ENCODE measurements at regions not wholly inside any gene's neighbourhood (a gene's known extent, or its start where the extent isn't known, plus 50 kb on each side); places are given as distances from the start of the nearest gene placed in this dataset.

GRCh38 chr4:30828264-30828926 is 108.2 kb downstream of the PCDH7 start:
- Histone ChIP-seq H4K20me1 (ENCODE audit: insufficient read depth, low read length) (no peaks in the 10 kb centered on the region), H3F3A (ENCODE audit: insufficient read depth, low read length) (no peaks in the 10 kb centered on the region), H3K9me3 (ENCODE audit: low read length) (no peaks in the 10 kb centered on the region), H3K4me1 (ENCODE audit: insufficient read depth, low read length, severe bottlenecking) (no peaks in the 10 kb centered on the region), H3K36me3 (ENCODE audit: insufficient read depth, low read length) (no peaks in the 10 kb centered on the region), H3K79me2 (ENCODE audit: insufficient read depth, low read length) (no peaks in the 10 kb centered on the region), H3K27me3 (ENCODE audit: insufficient read depth, low read length) (no peaks in the 10 kb centered on the region), H3K9me2 (ENCODE audit: low read depth, low read length) (no peaks in the 10 kb centered on the region), H3K4me2 (ENCODE audit: low read length) (no peak overlapping the region), H3K4me3 (ENCODE audit: low read depth, low read length, poor library complexity, severe bottlenecking) (no peak overlapping the region), H3K27ac (ENCODE audit: low read depth, low read length, poor library complexity, severe bottlenecking) (no peak overlapping the region), H3K9ac (ENCODE audit: low read length) (no peak overlapping the region), H2AFZ (ENCODE audit: low read length) (no peak overlapping the region)
- TF ChIP-seq CTCF (IDR thresholded peaks at IDR 0.05; ENCODE audit: low read length) (no peak), EZH2 (IDR thresholded peaks at IDR 0.05; ENCODE audit: borderline replicate concordance, low read length) (no peak)

GRCh38 chr4:30832639-30833038 is 112.5 kb downstream of the PCDH7 start:
- Histone ChIP-seq H4K20me1 (ENCODE audit: insufficient read depth, low read length) (no peaks in the 10 kb centered on the region), H2AFZ (ENCODE audit: low read length) (no peak overlapping the region), H3K79me2 (ENCODE audit: insufficient read depth, low read length) (no peaks in the 10 kb centered on the region), H3K4me2 (ENCODE audit: low read length) (no peak overlapping the region), H3K9me3 (ENCODE audit: low read length) (no peaks in the 10 kb centered on the region), H3K9ac (ENCODE audit: low read length) (no peak overlapping the region), H3K4me3 (ENCODE audit: low read depth, low read length, poor library complexity, severe bottlenecking) (no peak overlapping the region), H3K4me1 (ENCODE audit: insufficient read depth, low read length, severe bottlenecking) (no peaks in the 10 kb centered on the region), H3K36me3 (ENCODE audit: insufficient read depth, low read length) (no peaks in the 10 kb centered on the region), H3K27ac (ENCODE audit: low read depth, low read length, poor library complexity, severe bottlenecking) (no peak overlapping the region), H3K9me2 (ENCODE audit: low read depth, low read length) (no peaks in the 10 kb centered on the region), H3K27me3 (ENCODE audit: insufficient read depth, low read length) (no peaks in the 10 kb centered on the region), H3F3A (ENCODE audit: insufficient read depth, low read length) (no peaks in the 10 kb centered on the region)
- no peak for TF ChIP-seq EZH2 (IDR thresholded peaks at IDR 0.05; ENCODE audit: borderline replicate concordance, low read length)
- TF ChIP-seq CTCF (IDR thresholded peaks at IDR 0.05; ENCODE audit: low read length), result no peak

GRCh38 chr4:30833206-30833605 is 113.0 kb downstream of the PCDH7 start:
- H3K27me3 ChIP-seq (ENCODE audit: insufficient read depth, low read length), result no peaks in the 10 kb centered on the region
- H3K9me2 ChIP-seq (ENCODE audit: low read depth, low read length), result no peaks in the 10 kb centered on the region
- H3K36me3 ChIP-seq (ENCODE audit: insufficient read depth, low read length), result no peaks in the 10 kb centered on the region
- H3K79me2 ChIP-seq (ENCODE audit: insufficient read depth, low read length), result no peaks in the 10 kb centered on the region
- no peak overlapping the region for H3K27ac ChIP-seq (ENCODE audit: low read depth, low read length, poor library complexity, severe bottlenecking)
- H3K9ac ChIP-seq (ENCODE audit: low read length), result no peak overlapping the region
- H3K9me3 ChIP-seq (ENCODE audit: low read length), result no peaks in the 10 kb centered on the region
- H3F3A ChIP-seq (ENCODE audit: insufficient read depth, low read length), result no peaks in the 10 kb centered on the region
- TF ChIP-seq EZH2 (IDR thresholded peaks at IDR 0.05; ENCODE audit: borderline replicate concordance, low read length), result no peak
- no peak for TF ChIP-seq CTCF (IDR thresholded peaks at IDR 0.05; ENCODE audit: low read length)
- no peaks in the 10 kb centered on the region for H4K20me1 ChIP-seq (ENCODE audit: insufficient read depth, low read length)
- no peaks in the 10 kb centered on the region for H3K4me1 ChIP-seq (ENCODE audit: insufficient read depth, low read length, severe bottlenecking)
- H3K4me2 ChIP-seq (ENCODE audit: low read length), result no peak overlapping the region
- no peak overlapping the region for H2AFZ ChIP-seq (ENCODE audit: low read length)
- H3K4me3 ChIP-seq (ENCODE audit: low read depth, low read length, poor library complexity, severe bottlenecking), result no peak overlapping the region

Data from OCI-LY1 (cell line).